ENCODE measurements at regions not wholly inside any gene's neighbourhood (a gene's known extent, or its start where the extent isn't known, plus 50 kb on each side); places are given as distances from the start of the nearest gene placed in this dataset.

DNA sequence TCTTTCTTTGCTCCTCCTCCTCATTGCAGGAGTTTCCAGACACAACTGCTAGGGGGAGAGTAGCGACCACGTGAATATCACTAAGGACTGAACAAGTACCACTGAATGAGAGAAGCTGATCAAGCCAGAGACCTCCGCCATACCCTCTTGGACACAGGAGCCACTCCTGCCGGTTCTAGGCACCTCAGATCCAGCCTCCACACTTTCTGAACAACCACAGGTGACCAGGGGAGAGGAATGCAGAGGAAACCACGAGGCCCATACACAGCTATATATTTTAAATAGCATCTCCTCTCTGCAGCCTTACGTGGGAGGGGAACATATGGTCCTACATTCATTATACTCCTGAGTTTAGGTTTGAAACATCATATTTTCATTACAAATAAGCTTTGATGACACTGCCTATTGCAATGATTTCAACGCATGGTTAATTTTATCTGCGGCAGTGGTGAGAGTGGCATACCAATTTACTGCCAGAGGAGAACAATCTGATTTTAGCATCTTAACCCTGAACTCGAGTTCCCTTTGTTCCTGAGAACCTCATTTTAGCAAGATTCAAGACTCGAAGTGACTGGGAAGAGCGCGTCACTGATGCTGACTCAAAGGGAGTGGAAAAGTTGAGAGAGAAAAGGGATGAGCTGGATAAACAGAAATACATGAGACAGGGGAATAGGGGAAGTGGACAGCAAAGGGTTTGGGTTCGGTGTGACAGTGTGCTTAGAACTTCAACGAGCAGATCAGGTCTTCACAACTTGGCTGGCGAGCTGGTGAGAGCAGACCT lies 231.7 kb upstream of the PPARGC1A start:
- Mint-ChIP-seq H3K4me3 (no peak overlapping the region), H3K4me1 (no peaks in the 10 kb centered on the region), H3K9me3 (no peaks in the 10 kb centered on the region), H3K36me3 (ENCODE audit: low read depth) (no peaks in the 10 kb centered on the region), H3K27ac (no peak overlapping the region), H3K27me3 (no peaks in the 10 kb centered on the region)
- ChIA-PET CTCF (interaction anchor here (0.5 kb wide), 1 partner anchor 300 kb away, joined by 3 read pairs; no protein-coding TSS in a partner anchor), POLR2A (no interaction called here)
- DNase-seq = no peak

DNA sequence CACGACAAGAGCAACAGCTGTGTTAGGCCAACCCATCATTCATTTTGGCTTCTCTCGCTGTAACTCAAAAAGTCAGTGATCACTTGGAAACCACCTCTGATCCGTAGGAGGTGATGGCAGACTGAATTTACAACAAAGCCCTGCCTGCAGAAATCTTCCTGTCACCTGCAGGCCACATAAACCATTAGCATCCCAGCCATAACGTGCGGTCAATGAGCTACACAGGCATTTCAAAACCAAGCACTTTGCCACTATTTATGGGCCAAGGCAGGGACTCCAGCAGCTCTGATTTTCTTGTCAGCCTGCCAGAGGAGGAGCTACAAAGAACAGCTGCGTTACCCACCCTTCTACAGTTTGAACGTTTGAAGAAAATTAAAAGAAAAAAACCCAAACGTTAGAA lies 228.1 kb upstream of the PPARGC1A start:
- DNase-seq = no peak
- Mint-ChIP-seq H3K9me3 (peaks cover 3% of the 10 kb centered on the region), H3K27me3 (no peaks in the 10 kb centered on the region), H3K36me3 (ENCODE audit: low read depth) (no peaks in the 10 kb centered on the region), H3K4me3 (no peak overlapping the region), H3K27ac (no peak overlapping the region), H3K4me1 (no peaks in the 10 kb centered on the region)
- ChIA-PET CTCF (interaction anchor here (0.5 kb wide), 1 partner anchor 56 kb away, joined by 3 read pairs; no protein-coding TSS in a partner anchor), POLR2A (no interaction called here)

DNA sequence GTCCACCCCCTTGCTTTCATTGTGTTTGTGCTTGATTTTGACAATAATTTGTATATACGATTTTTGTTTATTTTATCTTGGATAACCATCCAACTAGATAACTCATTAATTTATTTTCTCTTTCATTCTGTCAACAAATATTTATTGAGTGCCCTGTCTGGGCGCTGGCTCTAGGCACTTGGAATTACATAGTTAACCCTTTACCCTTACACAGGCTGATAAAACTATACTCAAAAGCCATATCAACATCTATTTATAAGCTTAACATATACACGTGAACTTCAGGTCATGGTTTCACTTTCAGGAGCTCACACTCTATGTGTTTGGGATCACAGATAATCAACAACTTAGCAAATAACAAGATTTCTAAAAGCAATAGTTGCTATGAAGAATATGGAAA lies 226.3 kb upstream of the PPARGC1A start:
- no peaks in the 10 kb centered on the region for H3K4me1 Mint-ChIP-seq
- DNase-seq = no peak
- H3K36me3 Mint-ChIP-seq (ENCODE audit: low read depth) = no peaks in the 10 kb centered on the region
- peaks cover 3% of the 10 kb centered on the region for H3K9me3 Mint-ChIP-seq
- CTCF ChIA-PET = interaction anchor here (1.5 kb wide), 1 partner anchor 26 kb away, joined by 3 read pairs; no protein-coding TSS in a partner anchor
- H3K27ac Mint-ChIP-seq = no peak overlapping the region
- H3K27me3 Mint-ChIP-seq = no peaks in the 10 kb centered on the region
- no peak overlapping the region for H3K4me3 Mint-ChIP-seq
- POLR2A ChIA-PET = no interaction called here

- ChIA-PET CTCF (no interaction called here), POLR2A (no interaction called here)
These were observed 225.2 kb upstream of the PPARGC1A start for GRCh38 chr4:24114919-24115500.

DNA sequence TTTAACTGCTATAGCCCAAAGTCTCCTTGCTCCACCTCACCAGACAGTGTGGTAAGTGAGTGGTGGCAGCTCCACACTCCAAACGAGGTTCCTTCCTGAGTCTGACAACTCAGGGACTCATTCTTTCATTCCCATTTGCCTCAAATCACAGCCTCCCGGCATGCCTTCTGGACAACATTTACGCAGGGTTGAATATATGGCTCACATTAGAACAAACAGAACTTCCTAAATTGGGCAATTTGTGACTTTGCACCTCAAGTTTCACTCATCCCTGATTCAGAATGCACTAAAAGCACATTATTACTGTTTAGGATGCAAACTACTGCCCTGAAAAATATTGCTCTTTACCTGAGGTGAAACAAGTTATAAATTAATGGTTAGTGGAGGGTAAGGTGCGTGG lies 224.6 kb upstream of the PPARGC1A start:
- CTCF ChIA-PET = no interaction called here
- no peak overlapping the region for H3K4me3 Mint-ChIP-seq
- H3K4me1 Mint-ChIP-seq = no peaks in the 10 kb centered on the region
- H3K27me3 Mint-ChIP-seq = no peaks in the 10 kb centered on the region
- DNase-seq = no peak
- H3K9me3 Mint-ChIP-seq = peaks cover 3% of the 10 kb centered on the region
- H3K27ac Mint-ChIP-seq = no peak overlapping the region
- H3K36me3 Mint-ChIP-seq (ENCODE audit: low read depth) = no peaks in the 10 kb centered on the region
- POLR2A ChIA-PET = no interaction called here

More at GRCh38 chr4:24114919-24115500, 225.2 kb upstream of the PPARGC1A start:
- no peak for DNase-seq
- Mint-ChIP-seq H3K36me3 (ENCODE audit: low read depth) (no peaks in the 10 kb centered on the region), H3K4me1 (no peaks in the 10 kb centered on the region), H3K27ac (no peak overlapping the region), H3K4me3 (no peak overlapping the region), H3K27me3 (no peaks in the 10 kb centered on the region), H3K9me3 (peaks cover 3% of the 10 kb centered on the region)

DNA sequence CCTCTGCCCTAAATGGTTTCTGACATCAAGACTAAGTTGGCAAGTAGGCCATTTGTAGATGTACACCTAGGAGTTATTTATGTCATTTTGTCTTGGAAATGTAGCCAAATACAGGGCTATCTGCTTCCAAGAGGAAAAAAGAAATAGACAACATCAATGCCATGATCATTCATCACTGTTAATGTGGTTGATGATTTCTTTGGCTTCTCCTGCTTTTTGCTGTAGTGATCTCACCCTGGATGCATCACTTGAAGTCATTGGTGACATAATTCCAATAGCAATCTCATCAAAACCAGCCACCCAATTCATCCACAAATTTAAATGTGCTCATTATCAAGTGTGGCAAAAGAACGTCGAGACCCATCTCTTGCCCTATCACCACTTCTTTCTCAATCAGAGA lies 222.6 kb upstream of the PPARGC1A start:
- peaks cover 3% of the 10 kb centered on the region for H3K9me3 Mint-ChIP-seq
- CTCF ChIA-PET = no interaction called here
- no peaks in the 10 kb centered on the region for H3K4me1 Mint-ChIP-seq
- no peak for DNase-seq
- no peak overlapping the region for H3K4me3 Mint-ChIP-seq
- H3K27me3 Mint-ChIP-seq = no peaks in the 10 kb centered on the region
- H3K27ac Mint-ChIP-seq = no peak overlapping the region
- H3K36me3 Mint-ChIP-seq (ENCODE audit: low read depth) = no peaks in the 10 kb centered on the region
- POLR2A ChIA-PET = no interaction called here

GRCh38 chr4:24108567-24108966 lies 218.7 kb upstream of the PPARGC1A start:
- no peak overlapping the region for H3K4me3 Mint-ChIP-seq
- H3K4me1 Mint-ChIP-seq = no peaks in the 10 kb centered on the region
- POLR2A ChIA-PET = no interaction called here
- DNase-seq = no peak
- H3K27ac Mint-ChIP-seq = no peak overlapping the region
- peaks cover 1% of the 10 kb centered on the region for H3K9me3 Mint-ChIP-seq
- CTCF ChIA-PET = no interaction called here
- no peaks in the 10 kb centered on the region for H3K36me3 Mint-ChIP-seq (ENCODE audit: low read depth)
- H3K27me3 Mint-ChIP-seq = no peaks in the 10 kb centered on the region

DNA sequence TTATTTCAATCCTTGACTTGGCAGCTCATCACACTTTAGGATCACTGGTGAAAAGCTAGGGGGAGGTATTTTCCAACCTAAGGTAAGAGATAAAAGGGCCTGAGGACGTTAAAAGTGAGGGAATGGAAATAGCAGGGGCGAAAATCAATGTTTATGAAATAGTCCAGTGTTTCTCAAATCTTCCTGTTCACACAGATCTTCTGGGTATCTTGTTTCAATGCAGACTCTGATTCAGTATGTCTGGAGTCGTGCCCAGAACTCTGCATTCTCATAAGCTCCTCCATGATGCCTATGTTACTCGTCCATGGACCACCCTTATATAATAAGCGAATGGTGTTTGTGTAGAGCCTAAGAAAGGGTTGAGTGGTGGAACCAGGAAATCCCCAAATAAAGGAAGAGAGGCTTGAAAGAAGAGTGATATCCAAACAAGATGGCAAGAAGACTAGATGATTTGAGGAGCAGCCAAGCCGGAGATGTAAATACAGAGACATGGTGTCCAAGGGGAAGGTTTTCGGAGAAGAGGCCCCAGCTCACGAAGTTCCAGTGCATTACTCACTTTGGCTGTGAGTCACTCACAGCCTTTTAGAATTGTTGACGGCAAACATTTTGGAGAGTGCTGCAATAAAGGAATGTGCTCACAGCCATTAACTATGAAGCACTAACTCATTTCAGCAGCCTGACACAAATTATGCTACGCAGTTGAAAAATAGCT lies 215.6 kb upstream of the PPARGC1A start:
- Mint-ChIP-seq H3K4me1 (no peaks in the 10 kb centered on the region), H3K36me3 (ENCODE audit: low read depth) (no peaks in the 10 kb centered on the region), H3K27me3 (no peaks in the 10 kb centered on the region), H3K9me3 (no peaks in the 10 kb centered on the region), H3K27ac (no peak overlapping the region), H3K4me3 (no peak overlapping the region)
- POLR2A ChIA-PET = no interaction called here
- DNase-seq = no peak
- CTCF ChIA-PET = no interaction called here

- Mint-ChIP-seq H3K27ac (no peak overlapping the region), H3K9me3 (no peaks in the 10 kb centered on the region), H3K4me1 (no peaks in the 10 kb centered on the region), H3K27me3 (no peaks in the 10 kb centered on the region), H3K36me3 (ENCODE audit: low read depth) (no peaks in the 10 kb centered on the region), H3K4me3 (no peak overlapping the region)
- DNase-seq = no peak
- ChIA-PET CTCF (no interaction called here), POLR2A (no interaction called here)
These were observed 214.3 kb upstream of the PPARGC1A start for GRCh38 chr4:24104158-24104565.

DNA sequence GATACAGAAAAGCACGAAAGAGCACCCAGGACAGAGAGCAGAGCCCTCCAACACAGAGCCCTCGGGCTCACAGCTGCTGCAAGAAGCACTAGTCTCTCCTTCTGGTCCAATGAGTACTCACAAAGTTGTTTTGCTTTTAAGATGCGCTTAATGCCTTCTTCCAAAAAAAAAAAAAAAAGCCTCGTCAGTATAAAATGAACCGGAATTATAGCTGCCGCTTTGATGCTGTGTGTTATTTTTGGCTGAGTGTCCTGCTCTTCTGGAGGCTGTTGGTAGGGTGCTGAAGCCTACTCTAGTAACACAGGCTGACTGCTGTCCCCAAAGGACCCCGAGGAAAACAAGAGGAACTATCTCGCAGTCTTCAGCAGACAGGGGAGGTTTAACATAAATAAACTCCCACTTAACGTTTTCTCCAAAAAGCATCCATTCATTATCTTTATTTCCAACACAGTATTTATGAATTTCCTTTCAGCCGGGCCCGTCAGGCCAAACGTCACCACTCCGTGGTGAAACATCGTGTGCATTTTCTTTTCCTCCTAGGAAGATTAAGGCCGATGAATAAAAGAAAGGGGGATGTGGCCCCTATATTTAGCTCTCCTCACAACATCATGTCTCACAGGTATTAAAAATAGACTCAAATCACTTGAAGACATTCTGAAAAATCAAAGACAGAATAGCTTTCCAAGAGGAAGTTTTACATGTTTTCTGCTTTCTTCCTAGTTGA lies 213.7 kb upstream of the PPARGC1A start:
- ChIA-PET CTCF (no interaction called here), POLR2A (no interaction called here)
- DNase-seq = no peak
- H3K9me3 Mint-ChIP-seq = no peaks in the 10 kb centered on the region
- H3K36me3 Mint-ChIP-seq (ENCODE audit: low read depth) = no peaks in the 10 kb centered on the region
- no peak overlapping the region for H3K27ac Mint-ChIP-seq
- H3K27me3 Mint-ChIP-seq = no peaks in the 10 kb centered on the region
- no peaks in the 10 kb centered on the region for H3K4me1 Mint-ChIP-seq
- H3K4me3 Mint-ChIP-seq = no peak overlapping the region

GRCh38 chr4:24102621-24103020 lies 212.8 kb upstream of the PPARGC1A start:
- ChIA-PET POLR2A (no interaction called here), CTCF (no interaction called here)
- Mint-ChIP-seq H3K4me1 (no peaks in the 10 kb centered on the region), H3K27me3 (no peaks in the 10 kb centered on the region), H3K4me3 (no peak overlapping the region), H3K27ac (no peak overlapping the region), H3K9me3 (no peaks in the 10 kb centered on the region), H3K36me3 (ENCODE audit: low read depth) (no peaks in the 10 kb centered on the region)
- DNase-seq = no peak

DNA sequence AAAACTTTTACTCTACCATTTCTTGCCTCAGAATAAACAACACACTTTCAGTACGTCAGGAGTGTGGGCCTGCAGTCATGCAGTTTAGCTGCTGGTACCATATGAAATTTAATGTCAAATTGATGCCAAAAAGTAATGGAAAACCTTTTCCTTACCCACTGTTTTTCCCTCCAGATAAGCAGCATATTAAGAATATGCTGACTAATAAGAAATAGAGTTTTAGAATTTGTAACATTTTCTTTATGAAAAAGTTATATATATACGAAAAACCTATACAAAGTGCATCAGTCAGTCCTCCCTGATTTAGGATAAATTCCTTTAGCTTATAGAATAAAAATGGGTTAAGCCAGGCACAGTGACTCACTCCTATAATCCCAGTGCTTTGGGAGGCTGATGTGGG lies 206.8 kb upstream of the PPARGC1A start:
- Mint-ChIP-seq H3K36me3 (ENCODE audit: low read depth) (no peaks in the 10 kb centered on the region), H3K4me1 (no peaks in the 10 kb centered on the region), H3K9me3 (no peaks in the 10 kb centered on the region), H3K27ac (no peak overlapping the region), H3K4me3 (no peak overlapping the region), H3K27me3 (no peaks in the 10 kb centered on the region)
- CTCF ChIA-PET = no interaction called here
- no peak for DNase-seq
- POLR2A ChIA-PET = no interaction called here

- H3K9me3 Mint-ChIP-seq = no peaks in the 10 kb centered on the region
These were observed 204.9 kb upstream of the PPARGC1A start for GRCh38 chr4:24094726-24095125.

More at GRCh38 chr4:24094726-24095125, 204.9 kb upstream of the PPARGC1A start:
- no peaks in the 10 kb centered on the region for H3K4me1 Mint-ChIP-seq
- H3K27ac Mint-ChIP-seq = no peak overlapping the region
- CTCF ChIA-PET = no interaction called here
- no peaks in the 10 kb centered on the region for H3K27me3 Mint-ChIP-seq
- POLR2A ChIA-PET = no interaction called here
- H3K4me3 Mint-ChIP-seq = no peak overlapping the region
- no peaks in the 10 kb centered on the region for H3K36me3 Mint-ChIP-seq (ENCODE audit: low read depth)
- no peak for DNase-seq
